ENCODE measurements at regions not wholly inside any gene's neighbourhood (a gene's known extent, or its start where the extent isn't known, plus 50 kb on each side); places are given as distances from the start of the nearest gene placed in this dataset.

- Histone ChIP-seq H3K27me3 (ENCODE audit: insufficient read depth, low read length) (no peaks in the 10 kb centered on the region), H3K9ac (ENCODE audit: low read length) (no peak overlapping the region), H4K20me1 (ENCODE audit: insufficient read depth, low read length) (no peaks in the 10 kb centered on the region), H2AFZ (ENCODE audit: low read depth, low read length) (no peak overlapping the region), H3K9me3 (ENCODE audit: insufficient read depth, low read depth, low read length) (no peaks in the 10 kb centered on the region), H3K4me2 (ENCODE audit: low read length) (no peak overlapping the region), H3K36me3 (ENCODE audit: insufficient read depth, low read length) (no peaks in the 10 kb centered on the region), H3K4me1 (ENCODE audit: insufficient read depth, low read length) (no peaks in the 10 kb centered on the region), H3K4me3 (ENCODE audit: insufficient read depth, low read depth, low read length) (no peak overlapping the region), H3K27ac (ENCODE audit: low read depth, low read length) (no peak overlapping the region), H3K79me2 (ENCODE audit: insufficient read depth, low read length) (no peaks in the 10 kb centered on the region)
- DNase-seq (ENCODE audit: low read depth) (no peak), FAIRE-seq (no peak)
- Mint-ChIP-seq H3K9me3 (ENCODE audit: unreplicated experiment) (peaks cover 5% of the 10 kb centered on the region), H3K36me3 (ENCODE audit: low read depth, unreplicated experiment) (no peaks in the 10 kb centered on the region), H3K4me3 (ENCODE audit: unreplicated experiment) (no peak overlapping the region), H3K27ac (ENCODE audit: unreplicated experiment) (no peak overlapping the region), H3K4me1 (ENCODE audit: low read depth, unreplicated experiment) (peaks cover 35% of the 10 kb centered on the region), H3K27me3 (ENCODE audit: low read depth, unreplicated experiment) (peaks cover 2% of the 10 kb centered on the region)
- no peak for TF ChIP-seq EZH2 (IDR thresholded peaks at IDR 0.05; ENCODE audit: insufficient read depth, low read length)
- TF ChIP-seq, protein P1, sequence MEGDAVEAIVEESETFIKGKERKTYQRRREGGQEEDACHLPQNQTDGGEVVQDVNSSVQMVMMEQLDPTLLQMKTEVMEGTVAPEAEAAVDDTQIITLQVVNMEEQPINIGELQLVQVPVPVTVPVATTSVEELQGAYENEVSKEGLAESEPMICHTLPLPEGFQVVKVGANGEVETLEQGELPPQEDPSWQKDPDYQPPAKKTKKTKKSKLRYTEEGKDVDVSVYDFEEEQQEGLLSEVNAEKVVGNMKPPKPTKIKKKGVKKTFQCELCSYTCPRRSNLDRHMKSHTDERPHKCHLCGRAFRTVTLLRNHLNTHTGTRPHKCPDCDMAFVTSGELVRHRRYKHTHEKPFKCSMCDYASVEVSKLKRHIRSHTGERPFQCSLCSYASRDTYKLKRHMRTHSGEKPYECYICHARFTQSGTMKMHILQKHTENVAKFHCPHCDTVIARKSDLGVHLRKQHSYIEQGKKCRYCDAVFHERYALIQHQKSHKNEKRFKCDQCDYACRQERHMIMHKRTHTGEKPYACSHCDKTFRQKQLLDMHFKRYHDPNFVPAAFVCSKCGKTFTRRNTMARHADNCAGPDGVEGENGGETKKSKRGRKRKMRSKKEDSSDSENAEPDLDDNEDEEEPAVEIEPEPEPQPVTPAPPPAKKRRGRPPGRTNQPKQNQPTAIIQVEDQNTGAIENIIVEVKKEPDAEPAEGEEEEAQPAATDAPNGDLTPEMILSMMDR (IDR thresholded peaks at IDR 0.05; ENCODE audit: insufficient read depth, low read depth, low read length) = no peak
Measured at GRCh38 chr7:25759286-25759685, 392.7 kb upstream of the NFE2L3 start.

GRCh38 chr7:25759748-25760147 is 392.2 kb upstream of the NFE2L3 start:
- H3K4me1 ChIP-seq (ENCODE audit: insufficient read depth, low read length) = no peaks in the 10 kb centered on the region
- no peak overlapping the region for H3K4me3 Mint-ChIP-seq (ENCODE audit: unreplicated experiment)
- DNase-seq (ENCODE audit: low read depth) = no peak
- H3K4me1 Mint-ChIP-seq (ENCODE audit: low read depth, unreplicated experiment) = peaks cover 31% of the 10 kb centered on the region
- peaks cover 2% of the 10 kb centered on the region for H3K27me3 Mint-ChIP-seq (ENCODE audit: low read depth, unreplicated experiment)
- H3K9ac ChIP-seq (ENCODE audit: low read length) = no peak overlapping the region
- H4K20me1 ChIP-seq (ENCODE audit: insufficient read depth, low read length) = no peaks in the 10 kb centered on the region
- TF ChIP-seq, protein P1 (IDR thresholded peaks at IDR 0.05; ENCODE audit: insufficient read depth, low read depth, low read length) = no peak
- TF ChIP-seq EZH2 (IDR thresholded peaks at IDR 0.05; ENCODE audit: insufficient read depth, low read length) = no peak
- H3K79me2 ChIP-seq (ENCODE audit: insufficient read depth, low read length) = no peaks in the 10 kb centered on the region
- no peaks in the 10 kb centered on the region for H3K36me3 Mint-ChIP-seq (ENCODE audit: low read depth, unreplicated experiment)
- H3K9me3 Mint-ChIP-seq (ENCODE audit: unreplicated experiment) = peaks cover 5% of the 10 kb centered on the region
- no peaks in the 10 kb centered on the region for H3K36me3 ChIP-seq (ENCODE audit: insufficient read depth, low read length)
- H3K27ac Mint-ChIP-seq (ENCODE audit: unreplicated experiment) = no peak overlapping the region
- H3K27me3 ChIP-seq (ENCODE audit: insufficient read depth, low read length) = no peaks in the 10 kb centered on the region
- no peak overlapping the region for H3K4me2 ChIP-seq (ENCODE audit: low read length)
- FAIRE-seq = no peak
- H2AFZ ChIP-seq (ENCODE audit: low read depth, low read length) = no peak overlapping the region
- no peak overlapping the region for H3K27ac ChIP-seq (ENCODE audit: low read depth, low read length)
- H3K4me3 ChIP-seq (ENCODE audit: insufficient read depth, low read depth, low read length) = no peak overlapping the region
- H3K9me3 ChIP-seq (ENCODE audit: insufficient read depth, low read depth, low read length) = no peaks in the 10 kb centered on the region

DNA sequence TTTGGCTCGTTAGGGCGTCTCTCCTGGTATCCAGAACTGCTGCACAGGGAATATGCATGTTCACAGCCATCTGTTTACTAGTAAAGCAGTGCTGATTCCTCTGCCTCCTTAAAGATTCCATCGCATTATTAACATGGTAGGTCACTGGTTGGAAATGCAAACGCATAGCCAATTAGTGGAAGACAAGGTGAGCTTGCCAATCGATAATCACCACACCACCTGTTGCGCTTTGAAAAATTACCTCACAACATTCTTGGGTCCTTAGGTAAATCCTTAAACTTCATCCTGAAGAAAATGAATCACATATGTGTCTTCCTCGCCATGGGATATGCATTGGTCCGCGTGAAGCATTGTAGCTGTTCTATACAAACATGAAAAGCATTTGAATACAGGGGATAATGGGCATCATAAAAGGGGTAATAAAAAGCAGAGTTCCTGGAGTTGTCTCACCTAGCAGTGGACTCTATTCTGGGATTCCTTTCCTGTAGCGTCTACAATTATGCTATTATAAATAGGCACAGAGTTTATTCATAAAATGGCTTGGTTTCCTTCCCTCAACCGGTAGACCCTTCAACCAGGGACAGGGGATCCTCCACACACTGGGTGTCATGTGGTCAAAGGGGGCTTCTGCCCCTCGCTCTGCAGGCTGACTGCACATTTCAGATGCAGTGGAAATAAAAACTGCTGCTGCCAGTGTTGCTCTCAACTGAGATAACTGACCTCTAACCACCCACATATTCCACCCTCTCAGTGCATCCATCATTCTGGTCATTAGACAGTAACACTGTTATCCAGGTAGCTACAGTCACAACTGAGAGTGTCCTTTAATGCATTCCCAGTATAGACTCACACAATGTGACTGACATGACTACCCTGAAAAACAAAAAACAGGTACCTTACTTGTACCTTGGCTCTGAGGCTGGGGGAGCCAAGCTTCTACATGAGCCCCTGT is 389.2 kb upstream of the NFE2L3 start:
- Histone ChIP-seq H3K4me2 (ENCODE audit: low read length) (no peak overlapping the region), H3K27me3 (ENCODE audit: insufficient read depth, low read length) (no peaks in the 10 kb centered on the region), H3K27ac (ENCODE audit: low read depth, low read length) (no peak overlapping the region), H3K9ac (ENCODE audit: low read length) (no peak overlapping the region), H3K9me3 (ENCODE audit: insufficient read depth, low read depth, low read length) (no peaks in the 10 kb centered on the region), H3K4me1 (ENCODE audit: insufficient read depth, low read length) (no peaks in the 10 kb centered on the region), H3K36me3 (ENCODE audit: insufficient read depth, low read length) (no peaks in the 10 kb centered on the region), H3K4me3 (ENCODE audit: insufficient read depth, low read depth, low read length) (no peak overlapping the region), H3K79me2 (ENCODE audit: insufficient read depth, low read length) (no peaks in the 10 kb centered on the region), H2AFZ (ENCODE audit: low read depth, low read length) (no peak overlapping the region), H4K20me1 (ENCODE audit: insufficient read depth, low read length) (no peaks in the 10 kb centered on the region)
- Mint-ChIP-seq H3K9me3 (ENCODE audit: unreplicated experiment) (peaks cover 5% of the 10 kb centered on the region), H3K4me3 (ENCODE audit: unreplicated experiment) (no peak overlapping the region), H3K27me3 (ENCODE audit: low read depth, unreplicated experiment) (peaks cover 2% of the 10 kb centered on the region), H3K36me3 (ENCODE audit: low read depth, unreplicated experiment) (no peaks in the 10 kb centered on the region), H3K4me1 (ENCODE audit: low read depth, unreplicated experiment) (peaks cover 18% of the 10 kb centered on the region), H3K27ac (ENCODE audit: unreplicated experiment) (no peak overlapping the region)
- no peak for TF ChIP-seq EZH2 (IDR thresholded peaks at IDR 0.05; ENCODE audit: insufficient read depth, low read length)
- TF ChIP-seq, protein P1 (IDR thresholded peaks at IDR 0.05; ENCODE audit: insufficient read depth, low read depth, low read length) = no peak
- DNase-seq (ENCODE audit: low read depth) (no peak), FAIRE-seq (no peak)

Measured in astrocyte (in vitro differentiated cells and primary cell).